Activated CD4-positive, CD25-positive, alpha-beta regulatory T cell treated with anti-CD3 and anti-CD28 coated beads, Interleukin-2, amount 50 U/mL, for 16 hours (primary cell): ENCODE measurements at regions not wholly inside any gene's neighbourhood (a gene's known extent, or its start where the extent isn't known, plus 50 kb on each side); places are given as distances from the start of the nearest gene placed in this dataset.

ENCODE experiments used
- DNase-seq: peaks from one replicate; pipeline ENCODE4 v3.0.0-alpha.2; 2020; ENCODE audit warnings: low read depth, low spot score

GRCh38 chr2:72004201-72004915, 143.3 kb downstream of the CYP26B1 start:
- DNase-seq: no peak

- no peak for DNase-seq
Observed at GRCh38 chr2:72003796-72004195, 143.9 kb downstream of the CYP26B1 start.

GRCh38 chr2:72003124-72003523, 144.5 kb downstream of the CYP26B1 start:
- DNase-seq: no peak

- DNase-seq: no peak
Observed at GRCh38 chr2:72001937-72002690, 145.5 kb downstream of the CYP26B1 start.

- DNase-seq: no peak
Observed at GRCh38 chr2:72000110-72000509, 147.6 kb downstream of the CYP26B1 start.

GRCh38 chr2:71999580-71999979, 148.1 kb downstream of the CYP26B1 start:
- no peak for DNase-seq

- DNase-seq: no peak
Observed at GRCh38 chr2:71997843-71998242, 149.8 kb downstream of the CYP26B1 start.

GRCh38 chr2:71995067-71995665, 152.5 kb downstream of the CYP26B1 start:
- no peak for DNase-seq

GRCh38 chr2:71992036-71992435, 155.6 kb downstream of the CYP26B1 start:
- DNase-seq: no peak

- DNase-seq: no peak
Observed at GRCh38 chr2:71991397-71991796, 156.3 kb downstream of the CYP26B1 start.

GRCh38 chr2:71990826-71991225, 156.8 kb downstream of the CYP26B1 start:
- no peak for DNase-seq

- DNase-seq: no peak
Observed at GRCh38 chr2:71990122-71990521, 157.5 kb downstream of the CYP26B1 start.

GRCh38 chr2:71989671-71990070, 158.0 kb downstream of the CYP26B1 start:
- no peak for DNase-seq

- DNase-seq: no peak
Observed at GRCh38 chr2:71988170-71988569, 159.5 kb downstream of the CYP26B1 start.

- DNase-seq: no peak
Observed at GRCh38 chr2:71976685-71977084, 171.0 kb downstream of the CYP26B1 start.

- DNase-seq: no peak
Observed at GRCh38 chr2:71974846-71975245, 172.8 kb downstream of the CYP26B1 start.

- no peak for DNase-seq
Observed at GRCh38 chr2:71971493-71971892, 176.2 kb downstream of the CYP26B1 start.

- DNase-seq: no peak
Observed at GRCh38 chr2:71965530-71965929, 182.1 kb downstream of the CYP26B1 start.

GRCh38 chr2:71962911-71963694, 184.6 kb downstream of the CYP26B1 start:
- DNase-seq: no peak

- no peak for DNase-seq
Observed at GRCh38 chr2:71962350-71962749, 185.3 kb downstream of the CYP26B1 start.

GRCh38 chr2:71961289-71962027, 186.2 kb downstream of the CYP26B1 start:
- no peak for DNase-seq
